NCI-H1092 treated with DMSO at 0.1 percent for 48 hours (cell line): ENCODE measurements at regions not wholly inside any gene's neighbourhood (a gene's known extent, or its start where the extent isn't known, plus 50 kb on each side); places are given as distances from the start of the nearest gene placed in this dataset.
"Not testable (repeated sequence)": the region's sequence is repeated elsewhere in the genome, so short reads cannot be mapped to it uniquely, and the experiment has no call there.

Experiments used
- DNase-seq: peaks from one replicate; lab custom pipeline; 2025; lab: John Stamatoyannopoulos, UW

- DNase-seq: no peak
Measured at GRCh38 chr17:59494757-59495368, 70.5 kb upstream of the DHX40 start.

DNA sequence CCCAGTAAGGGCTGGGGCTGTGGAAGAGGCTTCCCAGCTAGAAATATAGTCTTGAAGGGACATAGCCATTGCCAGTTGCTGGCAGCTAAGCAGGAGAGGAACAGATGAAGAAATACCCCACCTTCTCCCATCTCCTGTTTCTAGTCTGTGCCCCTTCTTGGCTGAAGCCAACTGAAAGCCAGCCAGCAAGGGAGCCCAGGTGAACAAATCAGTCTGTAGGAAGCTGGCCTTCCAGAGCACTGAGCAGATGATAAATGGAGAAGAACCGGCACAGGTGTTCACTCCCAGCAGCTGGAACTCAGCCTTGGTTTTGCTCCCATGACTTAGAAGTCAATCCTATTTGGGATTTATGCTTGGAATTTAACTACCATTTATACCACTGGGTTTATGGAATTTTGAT, 69.2 kb upstream of the DHX40 start:
- DNase-seq: no peak

DNA sequence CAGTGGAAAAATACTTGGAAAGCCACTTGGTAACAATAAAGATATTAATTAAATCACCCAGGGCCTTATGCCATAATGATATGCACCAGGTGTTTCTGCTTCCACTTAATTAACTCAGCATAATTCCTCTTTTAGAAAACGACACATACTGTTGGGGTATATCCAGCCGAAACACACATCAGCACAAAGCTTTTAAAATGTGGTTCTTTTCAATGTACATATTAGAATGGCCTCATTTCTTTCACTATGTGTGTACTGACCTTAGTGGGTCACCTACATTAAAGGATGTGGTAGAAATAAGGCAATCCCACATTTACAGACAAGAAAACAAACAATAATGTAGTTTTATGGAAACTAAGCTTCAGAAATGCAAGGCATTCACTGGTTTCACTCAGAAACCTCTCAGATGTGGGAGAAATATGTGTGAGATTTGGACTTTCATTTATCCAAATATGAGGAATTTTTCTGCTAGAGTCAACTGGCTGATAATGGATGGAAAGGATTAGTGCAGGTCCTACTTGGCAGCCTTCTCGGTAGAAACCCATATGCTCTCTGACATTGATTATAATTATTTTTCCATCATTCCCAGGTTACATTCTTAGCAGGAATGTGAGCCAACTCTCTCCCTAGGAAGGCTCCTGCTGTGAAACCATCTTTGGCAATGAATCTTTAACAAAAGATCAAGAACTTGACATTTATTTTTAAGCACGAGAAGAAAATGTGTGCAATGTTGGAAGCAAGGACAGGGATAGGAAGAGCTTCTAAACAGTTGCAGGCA, 66.7 kb upstream of the DHX40 start:
- DNase-seq: peak; percentile 1

DNA sequence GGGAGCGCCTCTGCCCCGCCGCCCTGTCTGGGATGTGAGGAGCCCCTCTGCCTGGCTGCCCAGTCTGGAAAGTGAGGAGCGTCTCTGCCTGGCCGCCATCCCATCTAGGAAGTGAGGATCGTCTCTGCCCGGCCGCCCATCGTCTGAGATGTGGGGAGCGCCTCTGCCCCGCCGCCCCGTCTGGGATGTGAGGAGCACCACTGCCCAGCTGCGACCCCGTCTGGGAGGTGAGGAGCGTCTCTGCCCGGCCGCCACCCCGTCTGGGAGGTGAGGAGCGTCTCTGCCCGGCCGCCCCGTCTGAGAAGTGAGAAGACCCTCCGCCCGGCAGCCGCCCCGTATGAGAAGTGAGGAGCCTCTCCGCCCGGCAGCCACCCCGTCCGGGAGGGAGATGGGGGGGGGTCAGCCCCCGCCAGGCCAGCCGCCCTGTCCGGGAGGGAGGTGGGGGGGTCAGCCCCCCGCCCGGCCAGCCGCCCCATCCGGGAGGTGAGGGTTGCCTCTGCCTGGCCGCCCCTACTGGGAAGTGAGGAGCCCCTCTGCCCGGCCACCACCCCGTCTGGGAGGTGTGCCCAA, 65.2 kb upstream of the DHX40 start:
- not testable (repeated sequence) for DNase-seq

- no peak for DNase-seq
Measured at GRCh38 chr17:59501690-59502089, 63.7 kb upstream of the DHX40 start.

GRCh38 chr17:59502800-59503199, 62.6 kb upstream of the DHX40 start:
- no peak for DNase-seq

- no peak for DNase-seq
Measured at GRCh38 chr17:59503500-59503899, 61.9 kb upstream of the DHX40 start.

DNA sequence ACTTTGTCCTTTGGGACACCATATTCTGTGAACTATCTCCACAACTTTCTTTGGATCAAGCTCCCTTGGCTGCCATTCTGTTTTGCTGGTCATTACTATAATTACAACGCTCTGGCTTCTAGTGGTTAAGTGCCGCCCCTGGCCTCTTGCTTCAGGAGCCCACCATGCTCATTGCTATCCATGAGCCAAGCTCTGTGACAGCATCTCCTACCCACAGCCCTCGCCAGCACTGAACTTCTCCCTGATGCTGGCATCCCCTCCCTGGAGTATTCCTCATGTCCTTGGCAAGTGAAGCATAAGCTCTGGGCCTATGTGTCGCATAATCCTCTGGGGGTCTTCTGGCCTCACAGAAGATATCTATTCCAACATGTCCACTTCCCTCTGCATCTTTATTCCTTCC, 60.6 kb upstream of the DHX40 start:
- no peak for DNase-seq

- no peak for DNase-seq
Measured at GRCh38 chr17:59505610-59506276, 59.7 kb upstream of the DHX40 start.

GRCh38 chr17:59506894-59507726, 58.3 kb upstream of the DHX40 start:
- no peak for DNase-seq

- DNase-seq: no peak
Measured at GRCh38 chr17:59508999-59509625, 56.3 kb upstream of the DHX40 start.

DNA sequence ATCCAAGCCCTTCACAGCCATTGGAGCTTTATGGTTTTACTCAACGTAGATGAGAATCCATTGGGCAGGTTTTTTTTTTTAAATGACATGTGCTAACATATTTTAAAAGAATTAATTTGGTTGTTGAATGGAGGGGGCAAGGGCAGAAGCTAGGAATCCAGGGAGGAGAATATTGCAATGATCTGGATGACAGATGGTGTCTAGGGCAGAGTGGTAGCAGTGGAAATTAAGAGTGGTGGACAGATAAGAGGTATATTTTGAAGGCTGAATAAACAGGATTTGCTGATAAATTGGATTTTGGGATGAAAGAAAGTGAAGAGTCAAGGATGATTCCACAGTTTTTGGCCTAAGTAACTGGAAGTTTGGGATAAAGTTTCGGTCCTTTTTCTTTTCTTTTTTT, 54.8 kb upstream of the DHX40 start:
- no peak for DNase-seq

DNA sequence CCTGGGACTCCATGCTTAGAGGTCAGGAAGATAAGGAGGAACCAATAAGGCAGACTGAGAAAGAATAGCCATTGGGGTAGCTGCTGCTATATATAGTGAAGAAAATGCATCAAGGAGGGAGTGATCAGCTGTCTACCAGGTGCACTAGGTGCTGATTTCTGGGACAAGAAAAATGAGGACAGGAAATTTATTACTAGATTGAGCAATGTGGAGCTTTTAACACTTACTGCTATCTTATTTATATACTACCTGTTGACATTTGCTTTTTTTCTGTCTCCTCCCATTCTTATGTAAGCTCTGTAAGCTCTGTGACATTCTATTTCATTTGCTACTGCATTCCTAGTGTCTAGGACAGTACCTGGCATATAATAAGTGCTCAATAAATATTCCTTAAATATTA, 53.7 kb upstream of the DHX40 start:
- DNase-seq: no peak

DNA sequence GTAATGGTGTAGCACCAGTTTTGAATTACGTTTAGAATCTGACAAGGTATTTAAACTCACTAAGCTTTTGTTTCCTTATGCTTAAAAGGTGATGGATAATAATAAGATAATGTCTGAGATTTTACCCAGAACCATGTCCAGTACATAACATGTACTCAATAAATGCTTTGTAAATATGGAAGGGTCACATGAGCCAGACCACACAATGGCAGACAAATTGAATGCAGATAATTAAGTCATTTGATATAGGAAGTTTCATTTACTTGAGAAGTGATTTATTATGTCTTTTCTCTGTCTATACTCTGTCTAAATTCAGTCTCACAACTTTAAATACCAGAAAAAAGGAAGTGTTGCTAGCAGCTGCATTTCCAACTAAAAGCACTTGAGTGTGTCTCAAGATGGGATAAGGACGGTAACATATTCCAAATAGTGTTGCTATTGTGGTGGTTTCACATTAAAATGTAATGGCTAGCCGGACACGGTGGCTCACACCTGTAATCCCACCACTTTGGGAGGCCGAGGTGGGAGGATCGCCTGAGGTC, 52.5 kb upstream of the DHX40 start:
- peak; percentile 5 for DNase-seq

DNA sequence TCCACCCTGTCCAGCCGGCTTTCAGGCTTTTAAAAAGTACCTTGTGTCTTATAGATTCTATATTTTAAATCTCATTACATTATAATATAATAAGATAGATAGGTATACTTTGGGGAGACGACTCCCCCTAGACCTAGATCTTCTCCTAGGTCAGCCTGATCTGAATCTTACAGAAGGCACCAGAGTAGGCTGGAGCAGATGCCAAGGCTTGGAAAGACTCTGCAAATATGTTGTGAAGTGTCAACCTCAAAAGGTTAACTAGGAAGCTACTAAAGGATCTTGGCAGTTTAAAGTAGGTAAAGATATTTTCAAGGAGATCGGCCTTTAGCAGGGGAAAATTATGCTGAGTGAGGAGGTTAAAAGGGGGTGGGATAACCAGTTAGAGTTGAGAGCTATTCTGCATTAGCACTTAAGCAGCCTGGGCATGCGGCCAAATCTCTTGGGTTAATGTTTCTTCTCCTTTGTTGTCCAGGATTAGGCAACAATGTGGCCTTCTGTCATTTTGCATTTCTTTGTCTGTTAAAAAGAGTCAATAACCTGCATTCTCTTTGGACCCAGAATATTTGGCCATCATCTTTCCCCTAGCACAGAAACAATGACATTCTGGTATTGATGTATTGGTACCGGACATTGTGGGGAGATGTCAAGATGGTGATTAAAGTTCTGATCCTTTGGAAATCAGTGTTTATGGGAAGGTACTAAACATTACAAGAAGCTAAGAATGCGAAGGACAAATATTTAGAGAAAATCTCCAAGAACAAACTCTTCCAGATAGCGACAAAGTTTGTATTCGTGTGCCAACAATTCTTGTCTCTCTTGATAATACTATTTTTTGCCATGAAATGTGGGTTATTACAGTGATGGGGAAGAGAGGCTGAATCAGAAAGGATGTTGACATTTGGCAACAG, 51.2 kb upstream of the DHX40 start:
- DNase-seq: peak; percentile 89
